SU-DHL-6 (cell line): ENCODE measurements at regions not wholly inside any gene's neighbourhood (a gene's known extent, or its start where the extent isn't known, plus 50 kb on each side); places are given as distances from the start of the nearest gene placed in this dataset.

Experiments used
- EZH2phosphoT487 ChIP-seq: fragments of 200-600 bp; sonication (generic), shearing (Covaris generic); conservative IDR thresholded peaks from 2 replicates; pipeline ENCODE4 v1.6.1; 2018; ENCODE audit warnings: mild to moderate bottlenecking, antibody characterized with exemption, low read length, moderate library complexity, mixed read lengths
- TF ChIP-seq, protein P1 (sequence below): fragments of 200-600 bp; sonication (generic); IDR thresholded peaks from one replicate; pipeline ENCODE4 v1.5.1; 2017; ENCODE audit warnings: antibody characterized with exemption, mild to moderate bottlenecking, low read length, moderate library complexity; ENCODE audit not compliant: insufficient read depth, poor library complexity, severe bottlenecking

DNA sequence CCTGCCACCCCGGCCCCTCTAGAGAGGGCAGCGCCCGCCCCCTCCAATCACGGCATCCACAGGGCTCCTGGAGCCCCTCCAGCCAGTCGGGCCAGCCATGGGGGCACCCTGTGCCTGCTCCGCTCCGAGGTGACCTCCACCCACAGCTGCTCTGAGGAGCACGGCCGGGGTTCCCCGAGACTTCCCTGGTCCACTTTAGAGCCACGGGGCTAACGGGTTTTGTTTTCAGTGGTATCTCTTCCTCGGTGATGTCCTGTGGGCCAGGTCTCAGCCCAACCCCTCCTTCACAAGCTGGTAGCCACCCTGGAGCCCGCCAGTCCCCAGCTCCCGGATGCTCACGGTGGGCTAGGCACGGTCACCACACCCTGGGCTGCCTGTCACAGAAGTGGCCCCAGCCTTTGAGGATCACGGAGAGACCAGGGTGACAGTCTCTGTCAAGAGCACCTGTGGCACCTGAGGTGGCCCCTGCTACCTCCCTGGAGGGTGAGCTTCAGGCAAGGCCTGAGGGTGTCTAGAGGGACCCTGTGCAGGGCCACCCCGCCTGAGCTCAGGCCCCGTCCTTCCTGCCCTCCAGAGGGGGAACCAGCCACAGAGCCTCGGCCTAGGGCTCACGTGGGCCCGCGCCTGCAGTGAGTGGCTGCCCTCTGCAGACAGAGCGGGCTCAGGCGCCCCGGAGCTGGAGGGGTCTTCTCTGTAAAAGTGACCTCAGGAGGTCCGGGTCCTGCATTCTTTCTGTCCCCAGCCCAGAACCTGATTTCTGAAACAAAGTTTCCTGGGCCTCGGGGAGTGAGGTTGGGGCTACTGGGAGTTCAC is 146.0 kb upstream of the C14orf180 start:
- TF ChIP-seq, protein P1, sequence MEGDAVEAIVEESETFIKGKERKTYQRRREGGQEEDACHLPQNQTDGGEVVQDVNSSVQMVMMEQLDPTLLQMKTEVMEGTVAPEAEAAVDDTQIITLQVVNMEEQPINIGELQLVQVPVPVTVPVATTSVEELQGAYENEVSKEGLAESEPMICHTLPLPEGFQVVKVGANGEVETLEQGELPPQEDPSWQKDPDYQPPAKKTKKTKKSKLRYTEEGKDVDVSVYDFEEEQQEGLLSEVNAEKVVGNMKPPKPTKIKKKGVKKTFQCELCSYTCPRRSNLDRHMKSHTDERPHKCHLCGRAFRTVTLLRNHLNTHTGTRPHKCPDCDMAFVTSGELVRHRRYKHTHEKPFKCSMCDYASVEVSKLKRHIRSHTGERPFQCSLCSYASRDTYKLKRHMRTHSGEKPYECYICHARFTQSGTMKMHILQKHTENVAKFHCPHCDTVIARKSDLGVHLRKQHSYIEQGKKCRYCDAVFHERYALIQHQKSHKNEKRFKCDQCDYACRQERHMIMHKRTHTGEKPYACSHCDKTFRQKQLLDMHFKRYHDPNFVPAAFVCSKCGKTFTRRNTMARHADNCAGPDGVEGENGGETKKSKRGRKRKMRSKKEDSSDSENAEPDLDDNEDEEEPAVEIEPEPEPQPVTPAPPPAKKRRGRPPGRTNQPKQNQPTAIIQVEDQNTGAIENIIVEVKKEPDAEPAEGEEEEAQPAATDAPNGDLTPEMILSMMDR: no peak
- TF ChIP-seq EZH2phosphoT487: no peak
